GM23338 (cell line): ENCODE measurements at regions not wholly inside any gene's neighbourhood (a gene's known extent, or its start where the extent isn't known, plus 50 kb on each side); places are given as distances from the start of the nearest gene placed in this dataset.

Experiments used
- CTCF ChIP-seq, 2 experiments: fragments of 200-600 bp in 1 of 2; sonication (generic) in 1 of 2; conservative IDR thresholded peaks; 2 replicates each; pipeline versions ENCODE4 v1.5.1 to v1.6.1; 2016 to 2017; ENCODE audit warnings: antibody characterized with exemption in 2 of 2, low read depth in 2 of 2, mild to moderate bottlenecking in 2 of 2, moderate library complexity in 1 of 2
- EZH2 ChIP-seq: fragments of 200-600 bp; sonication (generic); IDR thresholded peaks from one replicate; pipeline ENCODE4 v1.8.0; 2017; ENCODE audit warnings: antibody characterized with exemption, mild to moderate bottlenecking, low read depth; ENCODE audit not compliant: unreplicated experiment
- EZH2phosphoT487 ChIP-seq: fragments of 200-600 bp; sonication (generic); IDR thresholded peaks from one replicate; pipeline ENCODE4 v1.8.1; 2018; ENCODE audit warnings: antibody characterized with exemption; ENCODE audit not compliant: unreplicated experiment
- POLR2AphosphoS5 ChIP-seq: IDR thresholded peaks from 2 replicates; pipeline ENCODE4 v1.6.1; 2016; ENCODE audit warnings: antibody characterized with exemption, low read depth
- REST ChIP-seq: IDR thresholded peaks from one replicate; pipeline ENCODE4 v1.6.1; 2018; ENCODE audit warnings: antibody characterized with exemption; ENCODE audit not compliant: unreplicated experiment
- ZNF114 ChIP-seq: fragments of 250-450 bp; sonication (Bioruptor Pico); IDR thresholded peaks from 2 replicates; pipeline ENCODE4 v1.5.0; 2020; ENCODE audit warnings: mild to moderate bottlenecking, moderate library complexity
- TF ChIP-seq, protein P1 (sequence below): IDR thresholded peaks from 2 replicates; pipeline ENCODE4 v1.6.1; 2016; ENCODE audit warnings: antibody characterized with exemption

GRCh38 chr7:114151777-114152176 is 233.0 kb upstream of the PPP1R3A start:
- TF ChIP-seq CTCF (conservative IDR thresholded peaks at IDR 0.05; ENCODE audit: low read depth in 2 of 2) (no peak), POLR2AphosphoS5 (no peak), EZH2phosphoT487 (no peak), EZH2 (no peak), REST (no peak), ZNF114 (no peak)
- TF ChIP-seq, protein P1, sequence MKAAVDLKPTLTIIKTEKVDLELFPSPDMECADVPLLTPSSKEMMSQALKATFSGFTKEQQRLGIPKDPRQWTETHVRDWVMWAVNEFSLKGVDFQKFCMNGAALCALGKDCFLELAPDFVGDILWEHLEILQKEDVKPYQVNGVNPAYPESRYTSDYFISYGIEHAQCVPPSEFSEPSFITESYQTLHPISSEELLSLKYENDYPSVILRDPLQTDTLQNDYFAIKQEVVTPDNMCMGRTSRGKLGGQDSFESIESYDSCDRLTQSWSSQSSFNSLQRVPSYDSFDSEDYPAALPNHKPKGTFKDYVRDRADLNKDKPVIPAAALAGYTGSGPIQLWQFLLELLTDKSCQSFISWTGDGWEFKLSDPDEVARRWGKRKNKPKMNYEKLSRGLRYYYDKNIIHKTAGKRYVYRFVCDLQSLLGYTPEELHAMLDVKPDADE: no peak
